ENCODE measurements at regions not wholly inside any gene's neighbourhood (a gene's known extent, or its start where the extent isn't known, plus 50 kb on each side); places are given as distances from the start of the nearest gene placed in this dataset.

DNA sequence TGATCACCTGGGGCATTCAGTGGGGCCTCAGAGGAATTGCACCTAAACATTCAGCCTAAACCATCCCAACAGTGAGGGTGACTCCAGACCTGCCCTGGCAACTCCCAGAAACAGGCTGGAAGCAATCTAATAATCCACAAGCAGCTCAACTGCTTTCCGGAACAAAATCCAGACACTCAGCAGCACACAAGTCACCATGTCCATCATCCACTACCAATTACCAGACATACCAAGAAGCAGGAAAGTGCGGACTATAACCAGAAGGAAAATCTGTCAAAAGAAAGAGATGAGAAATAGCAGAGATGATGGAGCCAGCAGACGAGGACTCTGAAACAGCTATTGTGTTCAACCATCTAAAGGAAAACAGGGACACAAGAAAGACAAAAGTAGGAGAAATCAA lies 342.6 kb upstream of the ZMIZ1 start:
- no TSS peak for BruUV-seq (replicated peaks)
- POLR2A ChIA-PET = interaction anchor here (0.7 kb wide), 1 partner anchor 177 kb away, joined by 3 read pairs; no protein-coding TSS in a partner anchor
- intact Hi-C loops (cut with micrococcal nuclease) = no loop called here
- Mint-ChIP-seq H3K9me3 (ENCODE audit: unreplicated experiment) (no peaks in the 10 kb centered on the region), H3K27ac (ENCODE audit: low read depth, unreplicated experiment) (no peak overlapping the region), H3K4me1 (ENCODE audit: insufficient read depth, unreplicated experiment) (no peaks in the 10 kb centered on the region), H3K36me3 (ENCODE audit: insufficient read depth, unreplicated experiment) (no peaks in the 10 kb centered on the region), H3K27me3 (ENCODE audit: insufficient read depth, unreplicated experiment) (peaks cover 81% of the 10 kb centered on the region), H3K4me3 (ENCODE audit: unreplicated experiment) (no peak overlapping the region)
- TF ChIP-seq, protein P1, sequence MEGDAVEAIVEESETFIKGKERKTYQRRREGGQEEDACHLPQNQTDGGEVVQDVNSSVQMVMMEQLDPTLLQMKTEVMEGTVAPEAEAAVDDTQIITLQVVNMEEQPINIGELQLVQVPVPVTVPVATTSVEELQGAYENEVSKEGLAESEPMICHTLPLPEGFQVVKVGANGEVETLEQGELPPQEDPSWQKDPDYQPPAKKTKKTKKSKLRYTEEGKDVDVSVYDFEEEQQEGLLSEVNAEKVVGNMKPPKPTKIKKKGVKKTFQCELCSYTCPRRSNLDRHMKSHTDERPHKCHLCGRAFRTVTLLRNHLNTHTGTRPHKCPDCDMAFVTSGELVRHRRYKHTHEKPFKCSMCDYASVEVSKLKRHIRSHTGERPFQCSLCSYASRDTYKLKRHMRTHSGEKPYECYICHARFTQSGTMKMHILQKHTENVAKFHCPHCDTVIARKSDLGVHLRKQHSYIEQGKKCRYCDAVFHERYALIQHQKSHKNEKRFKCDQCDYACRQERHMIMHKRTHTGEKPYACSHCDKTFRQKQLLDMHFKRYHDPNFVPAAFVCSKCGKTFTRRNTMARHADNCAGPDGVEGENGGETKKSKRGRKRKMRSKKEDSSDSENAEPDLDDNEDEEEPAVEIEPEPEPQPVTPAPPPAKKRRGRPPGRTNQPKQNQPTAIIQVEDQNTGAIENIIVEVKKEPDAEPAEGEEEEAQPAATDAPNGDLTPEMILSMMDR (IDR thresholded peaks at IDR 0.05; ENCODE audit: unreplicated experiment) = no peak
- DNase-seq (ENCODE audit: unreplicated experiment) = no peak
- CTCF ChIA-PET = interaction anchor here (0.6 kb wide), 1 partner anchor 401 kb away, joined by 3 read pairs; no protein-coding TSS in a partner anchor

DNA sequence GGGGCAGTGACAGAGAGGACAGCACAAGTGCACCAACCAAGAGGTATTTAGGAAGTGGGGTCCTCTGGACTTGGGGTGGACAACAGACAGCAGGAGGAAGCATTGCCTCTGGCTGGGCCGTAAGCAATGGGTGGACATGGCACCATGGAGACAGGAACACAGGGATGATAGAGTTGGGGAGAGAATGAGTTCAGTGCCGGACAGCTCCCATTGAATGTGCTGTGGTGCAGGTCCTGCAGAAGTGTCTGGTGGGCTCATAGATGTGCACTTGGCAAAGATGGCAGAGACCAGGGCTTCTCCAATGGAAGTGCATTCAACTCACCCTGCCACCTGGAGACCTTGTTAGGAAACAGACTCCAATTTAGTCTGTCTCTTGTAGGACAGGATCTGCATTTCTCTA lies 341.5 kb upstream of the ZMIZ1 start:
- H3K27ac Mint-ChIP-seq (ENCODE audit: low read depth, unreplicated experiment) = no peak overlapping the region
- CTCF ChIA-PET = interaction anchor here (0.6 kb wide), 1 partner anchor 810 kb away, joined by 3 read pairs; no protein-coding TSS in a partner anchor
- no peak overlapping the region for H3K4me3 Mint-ChIP-seq (ENCODE audit: unreplicated experiment)
- POLR2A ChIA-PET = no interaction called here
- intact Hi-C loops (cut with micrococcal nuclease) = no loop called here
- DNase-seq (ENCODE audit: unreplicated experiment) = no peak
- H3K4me1 Mint-ChIP-seq (ENCODE audit: insufficient read depth, unreplicated experiment) = no peaks in the 10 kb centered on the region
- no peaks in the 10 kb centered on the region for H3K36me3 Mint-ChIP-seq (ENCODE audit: insufficient read depth, unreplicated experiment)
- BruUV-seq (replicated peaks) = no TSS peak
- TF ChIP-seq, protein P1 (IDR thresholded peaks at IDR 0.05; ENCODE audit: unreplicated experiment) = no peak
- peaks cover 85% of the 10 kb centered on the region for H3K27me3 Mint-ChIP-seq (ENCODE audit: insufficient read depth, unreplicated experiment)
- H3K9me3 Mint-ChIP-seq (ENCODE audit: unreplicated experiment) = no peaks in the 10 kb centered on the region

DNA sequence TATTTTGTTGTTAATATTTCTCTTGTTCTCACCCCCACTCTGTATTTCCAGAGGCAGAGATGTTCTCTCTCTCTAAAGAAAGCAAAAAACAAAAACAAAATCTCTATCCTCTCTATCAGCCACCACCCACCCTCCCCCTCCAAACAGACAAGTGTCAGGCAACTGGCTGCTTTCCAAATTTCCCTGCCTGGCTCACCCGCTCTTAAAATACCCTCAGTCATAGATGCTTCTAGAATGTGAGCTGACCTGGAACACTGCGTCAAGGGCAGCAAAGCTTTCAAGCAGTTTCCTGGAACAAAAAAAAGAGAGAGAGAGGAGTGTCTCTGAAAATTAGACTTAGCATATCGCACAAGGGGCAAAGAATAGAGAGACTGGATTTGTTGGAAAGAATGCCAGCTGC lies 341.0 kb upstream of the ZMIZ1 start:
- BruUV-seq (replicated peaks) = no TSS peak
- Mint-ChIP-seq H3K27ac (ENCODE audit: low read depth, unreplicated experiment) (no peak overlapping the region), H3K4me1 (ENCODE audit: insufficient read depth, unreplicated experiment) (no peaks in the 10 kb centered on the region), H3K9me3 (ENCODE audit: unreplicated experiment) (no peaks in the 10 kb centered on the region), H3K36me3 (ENCODE audit: insufficient read depth, unreplicated experiment) (no peaks in the 10 kb centered on the region), H3K27me3 (ENCODE audit: insufficient read depth, unreplicated experiment) (peaks cover 85% of the 10 kb centered on the region), H3K4me3 (ENCODE audit: unreplicated experiment) (no peak overlapping the region)
- ChIA-PET CTCF (no interaction called here), POLR2A (no interaction called here)
- TF ChIP-seq, protein P1 (IDR thresholded peaks at IDR 0.05; ENCODE audit: unreplicated experiment) = no peak
- intact Hi-C loops (cut with micrococcal nuclease) = no loop called here
- DNase-seq (ENCODE audit: unreplicated experiment) = no peak

DNA sequence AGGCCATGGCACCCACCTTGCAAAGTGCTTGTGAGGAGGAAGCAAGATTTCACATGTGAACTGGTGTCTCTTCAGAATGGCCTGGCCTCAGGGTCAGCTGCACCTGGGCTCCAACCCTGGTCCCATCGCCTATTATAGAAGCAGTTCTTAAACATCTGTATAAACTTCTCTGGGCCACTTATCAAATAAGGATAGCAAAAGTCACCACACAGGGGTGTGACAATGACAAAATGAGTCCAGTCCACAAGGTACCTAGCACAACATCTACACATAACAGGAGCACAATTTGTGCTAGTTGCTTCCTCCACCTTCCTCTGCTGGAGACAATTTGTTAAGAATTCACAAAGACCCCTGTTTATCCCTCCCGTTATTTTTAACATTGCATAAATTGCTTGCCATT lies 340.6 kb upstream of the ZMIZ1 start:
- CTCF ChIA-PET = no interaction called here
- Mint-ChIP-seq H3K27ac (ENCODE audit: low read depth, unreplicated experiment) (no peak overlapping the region), H3K9me3 (ENCODE audit: unreplicated experiment) (no peaks in the 10 kb centered on the region), H3K4me1 (ENCODE audit: insufficient read depth, unreplicated experiment) (no peaks in the 10 kb centered on the region), H3K4me3 (ENCODE audit: unreplicated experiment) (no peak overlapping the region), H3K27me3 (ENCODE audit: insufficient read depth, unreplicated experiment) (peaks cover 89% of the 10 kb centered on the region), H3K36me3 (ENCODE audit: insufficient read depth, unreplicated experiment) (no peaks in the 10 kb centered on the region)
- intact Hi-C loops (cut with micrococcal nuclease) = no loop called here
- POLR2A ChIA-PET = no interaction called here
- DNase-seq (ENCODE audit: unreplicated experiment) = no peak
- no TSS peak for BruUV-seq (replicated peaks)
- TF ChIP-seq, protein P1 (IDR thresholded peaks at IDR 0.05; ENCODE audit: unreplicated experiment) = no peak

Data from MCF 10A (cell line).